ENCODE measurements at regions not wholly inside any gene's neighbourhood (a gene's known extent, or its start where the extent isn't known, plus 50 kb on each side); places are given as distances from the start of the nearest gene placed in this dataset.

- H3K27ac Mint-ChIP-seq (ENCODE audit: unreplicated experiment): peak overlapping the region; percentile 63
- Histone ChIP-seq H3K9me3 (no peaks in the 10 kb centered on the region), H3K4me1 (peaks cover 4% of the 10 kb centered on the region; the same call in 1 of the 2 replicates), H3K27me3 (replicated peaks; ENCODE audit: control insufficient read depth, insufficient read depth, low read length) (no peaks in the 10 kb centered on the region), H3K4me3 (ENCODE audit: low read depth, low read length) (no peak overlapping the region), H3K36me3 (ENCODE audit: control insufficient read depth, insufficient read depth, low read length) (no peaks in the 10 kb centered on the region)
- intact Hi-C loops (cut with micrococcal nuclease; ENCODE audit: unreplicated experiment): no loop called here
- no peak for DNase-seq
- peaks cover 7% of the 10 kb centered on the region for H3K36me3 Mint-ChIP-seq (ENCODE audit: insufficient read depth, unreplicated experiment)
- BruUV-seq (replicated peaks): no TSS peak
- peaks cover 9% of the 10 kb centered on the region for H3K9me3 Mint-ChIP-seq (ENCODE audit: unreplicated experiment)
- peaks cover 10% of the 10 kb centered on the region for H3K4me1 Mint-ChIP-seq (ENCODE audit: low read depth, unreplicated experiment)
- POLR2A ChIA-PET: no interaction called here
- CTCF ChIA-PET: no interaction called here
- TF ChIP-seq CTCF (IDR thresholded peaks at IDR 0.05; ENCODE audit: insufficient read depth in 1 of 2, low read depth in 1 of 2, low read length in 1 of 2, severe bottlenecking in 1 of 2, unreplicated experiment in 1 of 2): no peak
- no peaks in the 10 kb centered on the region for H3K27me3 Mint-ChIP-seq (ENCODE audit: insufficient read depth, unreplicated experiment)
- no peak overlapping the region for H3K4me3 Mint-ChIP-seq (ENCODE audit: unreplicated experiment)
Measured at GRCh38 chr7:156579566-156579965, 61.0 kb upstream of the RNF32 start.

- H3K36me3 Mint-ChIP-seq (ENCODE audit: insufficient read depth, unreplicated experiment): peaks cover 7% of the 10 kb centered on the region
Measured at GRCh38 chr7:156578978-156579430, 61.6 kb upstream of the RNF32 start.

GRCh38 chr7:156578578-156578940 is 62.0 kb upstream of the RNF32 start:
- Mint-ChIP-seq H3K4me3 (ENCODE audit: unreplicated experiment) (no peak overlapping the region), H3K27ac (ENCODE audit: unreplicated experiment) (no peak overlapping the region), H3K36me3 (ENCODE audit: insufficient read depth, unreplicated experiment) (peaks cover 7% of the 10 kb centered on the region), H3K9me3 (ENCODE audit: unreplicated experiment) (peaks cover 18% of the 10 kb centered on the region), H3K4me1 (ENCODE audit: low read depth, unreplicated experiment) (peaks cover 15% of the 10 kb centered on the region), H3K27me3 (ENCODE audit: insufficient read depth, unreplicated experiment) (no peaks in the 10 kb centered on the region)
- H3K27me3 ChIP-seq (replicated peaks; ENCODE audit: control insufficient read depth, insufficient read depth, low read length): no peaks in the 10 kb centered on the region
- intact Hi-C loops (cut with micrococcal nuclease; ENCODE audit: unreplicated experiment): no loop called here
- H3K4me3 ChIP-seq (ENCODE audit: low read depth, low read length): no peak overlapping the region
- H3K4me1 ChIP-seq: peaks cover 4% of the 10 kb centered on the region; the same call in 1 of the 2 replicates
- DNase-seq: no peak
- TF ChIP-seq CTCF (IDR thresholded peaks at IDR 0.05; ENCODE audit: insufficient read depth in 1 of 2, low read depth in 1 of 2, low read length in 1 of 2, severe bottlenecking in 1 of 2, unreplicated experiment in 1 of 2): no peak
- H3K36me3 ChIP-seq (ENCODE audit: control insufficient read depth, insufficient read depth, low read length): no peaks in the 10 kb centered on the region
- no TSS peak for BruUV-seq (replicated peaks)
- ChIA-PET POLR2A (no interaction called here), CTCF (no interaction called here)
- H3K9me3 ChIP-seq: 0 out of 2 replicates have a peak, but pooled peaks cover 3% of the 10 kb centered on the region

More at GRCh38 chr7:156578978-156579430, 61.6 kb upstream of the RNF32 start:
- DNase-seq: no peak
- H3K36me3 ChIP-seq (ENCODE audit: control insufficient read depth, insufficient read depth, low read length): no peaks in the 10 kb centered on the region
- peaks cover 4% of the 10 kb centered on the region; the same call in 1 of the 2 replicates for H3K4me1 ChIP-seq
- no peak overlapping the region for H3K4me3 Mint-ChIP-seq (ENCODE audit: unreplicated experiment)
- peak overlapping the region; percentile 63 for H3K27ac Mint-ChIP-seq (ENCODE audit: unreplicated experiment)
- no TSS peak for BruUV-seq (replicated peaks)
- CTCF ChIA-PET: no interaction called here
- 0 out of 2 replicates have a peak, but pooled peaks cover 3% of the 10 kb centered on the region for H3K9me3 ChIP-seq
- H3K27me3 ChIP-seq (replicated peaks; ENCODE audit: control insufficient read depth, insufficient read depth, low read length): no peaks in the 10 kb centered on the region
- POLR2A ChIA-PET: no interaction called here
- TF ChIP-seq CTCF (IDR thresholded peaks at IDR 0.05; ENCODE audit: insufficient read depth in 1 of 2, low read depth in 1 of 2, low read length in 1 of 2, severe bottlenecking in 1 of 2, unreplicated experiment in 1 of 2): no peak
- H3K4me3 ChIP-seq (ENCODE audit: low read depth, low read length): no peak overlapping the region
- H3K4me1 Mint-ChIP-seq (ENCODE audit: low read depth, unreplicated experiment): peaks cover 10% of the 10 kb centered on the region
- H3K9me3 Mint-ChIP-seq (ENCODE audit: unreplicated experiment): peaks cover 14% of the 10 kb centered on the region
- H3K27me3 Mint-ChIP-seq (ENCODE audit: insufficient read depth, unreplicated experiment): no peaks in the 10 kb centered on the region
- intact Hi-C loops (cut with micrococcal nuclease; ENCODE audit: unreplicated experiment): no loop called here
